ENCODE measurements at regions not wholly inside any gene's neighbourhood (a gene's known extent, or its start where the extent isn't known, plus 50 kb on each side); places are given as distances from the start of the nearest gene placed in this dataset.

- no peak for TF ChIP-seq CTCF (IDR thresholded peaks at IDR 0.05)
- no peak for TF ChIP-seq POLR2A (IDR thresholded peaks at IDR 0.05)
These were observed 119.6 kb upstream of the CTTNBP2 start for GRCh38 chr7:117992635-117993376.
